HepG2 (cell line): ENCODE measurements at regions not wholly inside any gene's neighbourhood (a gene's known extent, or its start where the extent isn't known, plus 50 kb on each side); places are given as distances from the start of the nearest gene placed in this dataset.

ENCODE experiments used
- ATAC-seq: fragments of 200-7000 bp; cut with Tn5 transposase; 3 replicates; pipeline ENCODE4 v1.9.1; 2020; ENCODE audit warnings: mild to moderate bottlenecking, moderate library complexity
- BruUV-seq: library from RNA; stranded (reverse); fragments of 400-500 nt; replicated peaks from 2 replicates; lab custom pipeline; 2021; lab: Mats Ljungman, UMichigan
- CTCF ChIA-PET: fragments of 300-600 bp; formaldehyde crosslinking; extraction: SDS; loops from one replicate; lab custom pipeline; 2021; ENCODE audit warnings: low total read pairs, inconsistent platforms, low intra/inter-chr PET ratio; lab: Yijun Ruan, JAX
- POLR2A ChIA-PET: fragments of 350-600 bp; sonication (Branson Sonifier 250); formaldehyde crosslinking; loops from one replicate; lab custom pipeline; 2020; ENCODE audit warnings: antibody characterized with exemption, inconsistent platforms; lab: Yijun Ruan, JAX
- DNase-seq: peaks from one replicate; pipeline ENCODE4 v3.0.0-alpha.2; 2015; ENCODE audit warnings: low spot score
- FAIRE-seq: peaks from 3 replicates; lab custom pipeline; 2011; peaks lifted over from hg19 to GRCh38; lab: Jason Lieb, UNC
- H2AFZ ChIP-seq: one replicate; pipeline ENCODE4 v1.6.1; 2011; ENCODE audit warnings: low read length, inconsistent platforms
- H3K27ac ChIP-seq: fragments of 300-600 bp; 3 replicates; pipeline ENCODE4 v1.8.0; 2011; ENCODE audit warnings: mixed run types, mild to moderate bottlenecking, mixed read lengths, low read length, inconsistent platforms; ENCODE audit not compliant: insufficient read depth; ENCODE audit errors: extremely low read length
- H3K27me3 ChIP-seq, 2 experiments: fragments of 200-600 bp in 1 of 2; 2 replicates in 1 of 2; 3 replicates in 1 of 2; pipeline versions ENCODE4 v1.6.0 to v1.8.0; 2011; ENCODE audit warnings: low read length in 2 of 2, mild to moderate bottlenecking in 2 of 2, moderate library complexity in 2 of 2, inconsistent platforms in 1 of 2; ENCODE audit not compliant: insufficient read depth in 2 of 2, control insufficient read depth in 1 of 2
- H3K36me3 ChIP-seq, 2 experiments: fragments of 200-600 bp in 1 of 2; replicated peaks in 1 of 2; 2 replicates in 1 of 2; 3 replicates in 1 of 2; pipeline versions ENCODE4 v1.5.1 to v1.8.0; 2011; ENCODE audit warnings: low read length in 2 of 2, inconsistent platforms in 1 of 2; ENCODE audit not compliant: insufficient read depth in 2 of 2, control insufficient read depth in 1 of 2
- H3K4me1 ChIP-seq: 2 replicates; pipeline ENCODE4 v1.5.1; 2012; ENCODE audit warnings: low read length, inconsistent platforms; ENCODE audit not compliant: insufficient read depth
- H3K4me2 ChIP-seq: 2 replicates; pipeline ENCODE4 v1.6.0; 2011; ENCODE audit warnings: low read depth, low read length, inconsistent platforms
- H3K4me3 ChIP-seq, 3 experiments: fragments of 200-600 bp in 1 of 3; sonication (generic), shearing (Covaris generic) in 1 of 3; replicated peaks in 1 of 3; 2 replicates each; pipeline ENCODE4 v1.5.1; 2011 to 2016; ENCODE audit warnings: low read length in 3 of 3, inconsistent platforms in 2 of 3, low read depth in 2 of 3, mild to moderate bottlenecking in 2 of 3, control low read depth in 1 of 3, mixed read lengths in 1 of 3; ENCODE audit not compliant: insufficient read depth in 1 of 3
- H3K79me2 ChIP-seq: one replicate; pipeline ENCODE4 v1.6.1; 2011; ENCODE audit warnings: low read length, inconsistent platforms; ENCODE audit not compliant: insufficient read depth
- H3K9ac ChIP-seq: 2 replicates; pipeline ENCODE4 v1.6.0; 2011; ENCODE audit warnings: mild to moderate bottlenecking, low read depth, low read length, inconsistent platforms; ENCODE audit not compliant: insufficient read depth
- H3K9me3 ChIP-seq: 2 replicates; pipeline ENCODE4 v1.5.1; 2012; ENCODE audit warnings: mild to moderate bottlenecking, low read length
- H4K20me1 ChIP-seq: 2 replicates; pipeline ENCODE4 v1.6.0; 2011; ENCODE audit warnings: inconsistent platforms, mild to moderate bottlenecking, low read length, moderate library complexity; ENCODE audit not compliant: insufficient read depth
- EP300 ChIP-seq, 3 experiments: sonication (generic) in 1 of 3; formaldehyde crosslinking in 1 of 3; IDR thresholded peaks; 2 replicates each; pipeline versions ENCODE4 v1.5.1 to v1.6.1; 2011 to 2020; ENCODE audit warnings: low read depth in 2 of 3, low read length in 2 of 3, borderline replicate concordance in 1 of 3, improper control_type of control experiment in 1 of 3, mild to moderate bottlenecking in 1 of 3, missing genetic modification reagents in 1 of 3, moderate library complexity in 1 of 3
- GATA4 ChIP-seq: sonication (generic); IDR thresholded peaks from 2 replicates; pipeline ENCODE4 v1.6.1; 2016; ENCODE audit warnings: antibody characterized with exemption, low read depth, borderline replicate concordance
- MED1 ChIP-seq: sonication (generic); formaldehyde crosslinking; IDR thresholded peaks from 2 replicates; pipeline ENCODE4 v1.4.0; 2020; ENCODE audit warnings: missing genetic modification reagents
- SMARCE1 ChIP-seq: fragments of 450-650 bp; IDR thresholded peaks from 2 replicates; pipeline ENCODE4 v1.6.1; 2017; ENCODE audit warnings: borderline replicate concordance
- ZFP62 ChIP-seq: sonication (generic); formaldehyde crosslinking; IDR thresholded peaks from 2 replicates; pipeline ENCODE4 v1.4.0; 2020; ENCODE audit warnings: missing genetic modification reagents
- ZNF205 ChIP-seq: IDR thresholded peaks from 2 replicates; pipeline ENCODE4 v1.6.1; 2018; ENCODE audit warnings: missing biosample characterization, missing genetic modification reagents
- ZNF563 ChIP-seq: sonication (generic); formaldehyde crosslinking; IDR thresholded peaks from 2 replicates; pipeline ENCODE4 v1.8.0; 2022; ENCODE audit warnings: mild to moderate bottlenecking, moderate library complexity, missing genetic modification reagents
- ZNF839 ChIP-seq: sonication (generic); formaldehyde crosslinking; IDR thresholded peaks from 2 replicates; pipeline ENCODE4 v1.4.0; 2020; ENCODE audit warnings: missing genetic modification reagents, mild to moderate bottlenecking, borderline replicate concordance
- ZSCAN21 ChIP-seq: sonication (generic); formaldehyde crosslinking; IDR thresholded peaks from 2 replicates; pipeline ENCODE4 v1.8.0; 2022; ENCODE audit warnings: mild to moderate bottlenecking, missing genetic modification reagents, moderate library complexity, borderline replicate concordance
- ZSCAN30 ChIP-seq: sonication (generic); formaldehyde crosslinking; IDR thresholded peaks from 2 replicates; pipeline ENCODE4 v1.5.0; 2020; ENCODE audit warnings: mild to moderate bottlenecking, missing genetic modification reagents
- WGBS: methylation state at CpG from one replicate; pipeline ENCODE4 v1.1.6; 2017; ENCODE audit warnings: low lambda C conversion rate; 5-methylcytosine and 5-hydroxymethylcytosine counted together
- in situ Hi-C: cut with HindIII; loops from 2 replicates; pipeline ENCODE4 v1.10.0; 2017; ENCODE audit warnings: low pct_unique_long_range_greater_than_20kb; ENCODE audit not compliant: extremely low pct_ligation_motif_present
- intact Hi-C: fragments of 100-400 bp; cut with micrococcal nuclease; formaldehyde crosslinking; loops from one replicate; pipeline ENCODE4 v1.10.0; 2022; ENCODE audit not compliant: unreplicated experiment

- Histone ChIP-seq H3K27ac (no peak overlapping the region), H2AFZ (no peak overlapping the region), H3K9me3 (no peaks in the 10 kb centered on the region), H3K4me1 (no peaks in the 10 kb centered on the region), H3K4me3 (no peak overlapping the region), H3K79me2 (no peaks in the 10 kb centered on the region), H3K36me3 (no peaks in the 10 kb centered on the region), H3K27me3 (no peaks in the 10 kb centered on the region; a peak in 1 of 5 replicates), H3K9ac (no peak overlapping the region), H4K20me1 (no peaks in the 10 kb centered on the region), H3K4me2 (no peak overlapping the region)
- 9% methylated on average over 6 of the region's 6 CpGs for WGBS
- ATAC-seq (no peak), DNase-seq (no peak), FAIRE-seq (no peak)
- CTCF ChIA-PET = no interaction called here
- no TSS peak for BruUV-seq
- in situ Hi-C loops (no loop called here), intact Hi-C loops (no loop called here)
- TF ChIP-seq MED1 (CRISPR knock-in tag) (no peak), ZNF205 (no peak), EP300 (IDR thresholded peaks at IDR 0.05; ENCODE audit: low read depth in 2 of 2, low read length in 2 of 2) (no peak), EP300 (CRISPR knock-in tag; IDR thresholded peaks at IDR 0.05; ENCODE audit: borderline replicate concordance) (no peak), GATA4 (no peak), ZSCAN21 (no peak), SMARCE1 (no peak), ZFP62 (no peak), ZNF563 (CRISPR knock-in tag) (no peak)
- TF ChIP-seq, all 625 proteins: peak for 0
- POLR2A ChIA-PET = no interaction called here
These were observed 99.9 kb downstream of the CD200R1L start for GRCh38 chr3:112746675-112747280.

- POLR2A ChIA-PET = no interaction called here
- Histone ChIP-seq H3K4me2 (no peak overlapping the region), H3K4me3 (no peak overlapping the region), H3K9ac (no peak overlapping the region), H3K4me1 (no peaks in the 10 kb centered on the region), H3K27ac (no peak overlapping the region), H3K27me3 (no peaks in the 10 kb centered on the region; a peak in 1 of 5 replicates), H3K79me2 (no peaks in the 10 kb centered on the region), H4K20me1 (no peaks in the 10 kb centered on the region)
- in situ Hi-C loops = no loop called here
- no TSS peak for BruUV-seq
- ATAC-seq = no peak
- 4% methylated on average over 4 of the region's 4 CpGs for WGBS
- TF ChIP-seq ZNF839 (CRISPR knock-in tag) (no peak), ZSCAN30 (CRISPR knock-in tag) (no peak)
- TF ChIP-seq, all 625 proteins: peak for 0
- intact Hi-C loops = no loop called here
- Histone ChIP-seq H3K36me3 (no peaks in the 10 kb centered on the region), H3K9me3 (no peaks in the 10 kb centered on the region), H2AFZ (no peak overlapping the region)
- FAIRE-seq (no peak), DNase-seq (no peak)
- CTCF ChIA-PET = no interaction called here
These were observed 101.0 kb downstream of the CD200R1L start for GRCh38 chr3:112745567-112746248.
